Small intestine (tissue), 7 donors: ENCODE measurements at regions not wholly inside any gene's neighbourhood (a gene's known extent, or its start where the extent isn't known, plus 50 kb on each side); places are given as distances from the start of the nearest gene placed in this dataset.

Experiments
- DNase-seq, 2 donors: peaks; one replicate each; pipeline versions ENCODE4 v3.0.0 to v3.0.0-alpha.2; 2013
- FAIRE-seq: peaks from 2 replicates; lab custom pipeline; 2012; peaks lifted over from hg19 to GRCh38; lab: Jason Lieb, UNC
- H3K27ac ChIP-seq, 3 donors: one replicate each; pipeline ENCODE4 v1.5.1; 2013; ENCODE audit warnings: low read length in 2 of 3, mild to moderate bottlenecking in 2 of 3, control low read depth in 1 of 3, inconsistent platforms in 1 of 3, low read depth in 1 of 3, moderate library complexity in 1 of 3
- H3K27me3 ChIP-seq, 3 donors: one replicate each; pipeline ENCODE4 v1.6.1; 2013; ENCODE audit warnings: low read length in 3 of 3, inconsistent platforms in 1 of 3; ENCODE audit not compliant: control insufficient read depth in 3 of 3, insufficient read depth in 3 of 3
- H3K36me3 ChIP-seq, 3 donors: one replicate each; pipeline ENCODE4 v1.6.1; 2013; ENCODE audit warnings: low read length in 3 of 3, inconsistent platforms in 1 of 3, low read depth in 1 of 3, mild to moderate bottlenecking in 1 of 3, moderate library complexity in 1 of 3; ENCODE audit not compliant: control insufficient read depth in 3 of 3, insufficient read depth in 2 of 3
- H3K4me1 ChIP-seq, 3 donors: one replicate each; pipeline ENCODE4 v1.6.1; 2013; ENCODE audit warnings: low read length in 2 of 3, inconsistent platforms in 1 of 3, low read depth in 1 of 3, mild to moderate bottlenecking in 1 of 3, moderate library complexity in 1 of 3; ENCODE audit not compliant: control insufficient read depth in 3 of 3, insufficient read depth in 2 of 3
- H3K4me3 ChIP-seq, 3 donors: one replicate each; pipeline ENCODE4 v1.5.1; 2013; ENCODE audit warnings: low read length in 3 of 3, control low read depth in 1 of 3, inconsistent platforms in 1 of 3, low read depth in 1 of 3, mild to moderate bottlenecking in 1 of 3, moderate library complexity in 1 of 3
- H3K9me3 ChIP-seq, 2 donors: one replicate each; pipeline ENCODE4 v1.6.1; 2013; ENCODE audit warnings: low read depth in 1 of 2, low read length in 1 of 2; ENCODE audit not compliant: control insufficient read depth in 2 of 2, insufficient read depth in 1 of 2
- WGBS, 3 donors: extraction: QIAGEN DNeasy Blood & Tissue Kit; methylation state at CpG; one replicate each; pipeline ENCODE4 v1.1.7; 2013; 5-methylcytosine and 5-hydroxymethylcytosine counted together
- donor health status: healthy with polysubstance abuse.
- donor health status: control.
- donor health status: control.
- donor health status: Bipolar disorder and iron deficiency.
- donor health status: healthy.

DNA sequence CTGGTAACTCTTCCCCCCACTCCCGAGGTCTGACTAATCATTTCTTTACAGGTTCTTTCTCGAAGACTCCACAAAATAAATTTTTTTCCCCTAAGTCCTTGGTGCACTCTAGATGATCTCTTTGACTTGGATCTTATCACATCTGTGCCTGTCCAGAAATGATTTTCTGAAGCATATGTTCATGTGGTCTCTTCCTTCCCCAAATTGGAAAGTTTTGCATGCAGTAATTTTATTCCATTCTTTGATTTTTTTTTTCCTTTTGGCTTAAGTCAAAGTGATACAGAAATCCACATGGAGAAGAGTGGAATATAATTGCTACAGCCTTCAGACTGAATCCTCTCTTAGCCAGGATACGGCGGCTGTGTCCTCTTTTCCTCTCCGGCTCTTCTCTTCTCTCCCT is 213.3 kb downstream of the BMP4 start:
- 77 to 83% (median 77%) methylated on average over 5 of the region's 5 CpGs for WGBS, 3 donors
- Histone ChIP-seq H3K36me3 (no peaks in the 10 kb centered on the region), H3K27ac (no peak overlapping the region), H3K4me3 (no peak overlapping the region), H3K4me1 (no peaks in the 10 kb centered on the region), H3K9me3 (no peaks in the 10 kb centered on the region), H3K27me3 (no peaks in the 10 kb centered on the region)
- DNase-seq: no peak
- no peak for FAIRE-seq

DNA sequence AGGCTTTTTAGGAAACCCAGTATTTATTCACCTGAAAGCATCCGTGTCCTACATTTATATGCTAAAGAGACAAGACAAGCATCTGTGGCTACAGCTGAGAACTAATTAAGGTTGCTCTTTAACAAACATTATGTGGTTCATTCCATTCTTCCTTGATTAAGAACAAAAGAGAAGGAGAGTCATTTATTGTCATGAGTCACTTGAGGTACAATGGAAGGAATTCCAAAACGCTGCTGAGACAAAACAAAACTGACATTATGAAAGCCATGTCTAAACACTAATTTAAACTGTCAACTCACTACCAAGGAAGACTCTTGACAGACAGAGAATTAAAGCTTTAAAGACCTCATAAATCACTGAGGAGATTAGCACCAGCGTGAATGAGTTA is 214.4 kb downstream of the BMP4 start:
- FAIRE-seq: no peak
- WGBS, 3 donors: 59 to 71% (median 64%) methylated on average over 3 of the region's 3 CpGs
- no peak overlapping the region for H3K27ac ChIP-seq

DNA sequence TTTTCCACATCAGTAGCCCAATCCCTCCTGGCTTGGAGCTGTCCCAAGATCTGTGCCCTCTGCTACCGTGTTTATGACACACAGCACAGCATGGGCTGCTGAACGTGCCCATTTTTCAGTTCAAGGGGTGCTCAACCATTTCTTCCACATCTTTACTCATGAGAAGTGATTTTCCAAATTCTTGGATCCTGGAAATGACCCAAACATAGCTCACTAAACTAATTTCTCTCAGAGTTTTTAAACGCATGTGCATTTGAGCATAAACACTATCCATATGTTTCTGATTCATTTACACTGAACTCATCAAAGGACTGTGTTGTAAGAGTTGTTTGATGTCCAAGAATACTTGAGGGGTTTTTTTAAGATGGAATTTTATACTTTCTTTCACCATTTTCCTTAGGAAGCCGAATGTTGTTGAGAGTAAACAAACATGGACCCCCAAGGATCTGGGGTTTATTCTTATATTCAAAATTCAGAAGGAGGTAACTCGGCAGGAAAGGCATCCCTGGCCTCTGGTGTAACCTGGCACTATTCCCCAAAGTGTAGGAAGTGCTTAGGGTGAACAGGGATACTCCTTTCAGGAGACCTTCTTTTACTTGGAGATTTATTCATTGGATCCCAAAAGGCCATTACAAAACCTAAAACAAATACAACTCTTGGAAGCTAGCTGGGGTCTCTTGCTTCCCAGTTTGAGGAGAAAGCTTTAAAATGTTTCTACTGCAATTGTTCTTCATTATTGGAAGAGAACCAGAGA is 215.0 kb downstream of the BMP4 start:
- no peaks in the 10 kb centered on the region for H3K4me1 ChIP-seq
- no peak overlapping the region for H3K4me3 ChIP-seq
- 59 to 61% (median 60%) methylated on average over 5 of the region's 5 CpGs for WGBS, 3 donors
- H3K9me3 ChIP-seq: no peaks in the 10 kb centered on the region
- H3K36me3 ChIP-seq: no peaks in the 10 kb centered on the region
- no peak for FAIRE-seq
- no peak overlapping the region for H3K27ac ChIP-seq
- H3K27me3 ChIP-seq: no peaks in the 10 kb centered on the region
- DNase-seq: no peak

More for the DNA sequence above, 214.4 kb downstream of the BMP4 start:
- H3K36me3 ChIP-seq: no peaks in the 10 kb centered on the region
- H3K4me1 ChIP-seq: no peaks in the 10 kb centered on the region
- no peak for DNase-seq
- no peak overlapping the region for H3K4me3 ChIP-seq
- no peaks in the 10 kb centered on the region for H3K27me3 ChIP-seq
- H3K9me3 ChIP-seq: no peaks in the 10 kb centered on the region

DNA sequence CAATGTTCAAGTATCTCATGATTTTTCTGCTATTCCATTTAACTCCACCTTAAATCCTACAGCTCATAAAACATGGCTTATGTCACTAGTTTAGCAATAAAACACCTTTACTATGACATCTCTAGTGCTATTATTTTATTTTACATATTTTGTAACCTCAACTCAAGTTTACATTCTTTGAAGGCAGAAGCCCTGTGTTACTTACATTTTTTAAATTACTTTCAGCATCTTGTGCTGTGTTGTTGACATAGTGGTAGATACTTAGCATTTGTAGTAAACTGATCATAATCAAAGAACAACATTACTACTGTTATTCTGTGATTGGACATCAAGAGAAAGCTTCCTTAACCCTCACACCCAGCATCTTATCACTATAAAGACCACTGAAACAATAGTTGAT is 216.1 kb downstream of the BMP4 start:
- H3K27ac ChIP-seq: no peak overlapping the region
- H3K36me3 ChIP-seq: no peaks in the 10 kb centered on the region
- H3K9me3 ChIP-seq: no peaks in the 10 kb centered on the region
- no peaks in the 10 kb centered on the region for H3K27me3 ChIP-seq
- DNase-seq (no peak), FAIRE-seq (no peak)
- no peaks in the 10 kb centered on the region for H3K4me1 ChIP-seq
- H3K4me3 ChIP-seq: no peak overlapping the region

DNA sequence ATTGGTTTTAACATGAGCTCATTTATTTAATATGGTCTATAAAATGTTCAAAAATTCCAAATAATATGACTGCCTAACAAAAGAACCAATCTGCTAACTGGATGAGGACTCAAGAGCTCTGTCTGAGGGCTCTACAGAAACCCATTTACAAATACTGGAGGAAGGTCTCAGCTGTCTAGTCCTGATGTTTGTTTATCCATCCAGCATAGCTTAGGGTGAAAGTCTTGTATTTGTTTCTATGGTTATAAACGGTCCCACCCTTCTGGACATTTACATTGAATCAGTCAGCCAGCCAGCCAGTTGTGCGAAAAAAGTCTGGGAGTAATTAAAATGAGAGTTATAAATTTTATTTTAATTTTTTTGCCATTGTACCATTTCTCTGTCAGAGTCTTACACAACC is 220.7 kb downstream of the BMP4 start:
- Histone ChIP-seq H3K4me1 (no peaks in the 10 kb centered on the region), H3K4me3 (no peak overlapping the region), H3K27ac (no peak overlapping the region), H3K9me3 (no peaks in the 10 kb centered on the region), H3K27me3 (no peaks in the 10 kb centered on the region), H3K36me3 (no peaks in the 10 kb centered on the region)
- FAIRE-seq (no peak), DNase-seq (no peak)
- WGBS, 3 donors: 46 to 53% (median 53%) methylated on average over 2 of the region's 2 CpGs

DNA sequence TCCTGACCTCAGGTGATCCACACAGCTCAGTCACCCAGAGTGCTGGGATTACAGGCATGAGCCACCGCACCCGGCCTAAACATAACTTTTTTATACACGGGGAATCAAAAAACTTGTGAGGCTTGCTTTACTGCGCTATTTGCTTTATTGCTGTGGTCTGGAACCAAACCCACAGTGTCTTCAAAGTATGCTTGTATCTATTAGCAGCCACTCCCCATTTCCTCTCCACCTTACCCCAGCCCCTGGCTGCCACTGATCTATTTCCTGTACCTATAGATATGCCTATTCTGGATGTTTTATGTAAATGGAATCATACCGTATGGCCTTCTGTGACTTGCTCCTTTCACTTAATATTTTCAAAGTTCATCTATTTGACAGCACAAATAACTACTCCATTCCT is 233.4 kb downstream of the BMP4 start:
- H3K9me3 ChIP-seq: peaks cover 0 to 3% of the 10 kb centered on the region in 2 donors
- H3K4me1 ChIP-seq: no peaks in the 10 kb centered on the region
- DNase-seq (no peak), FAIRE-seq (no peak)
- H3K27ac ChIP-seq: no peak overlapping the region
- no peaks in the 10 kb centered on the region for H3K27me3 ChIP-seq
- H3K36me3 ChIP-seq: no peaks in the 10 kb centered on the region
- no peak overlapping the region for H3K4me3 ChIP-seq
- WGBS, 3 donors: 91 to 97% (median 94%) methylated on average over 5 of the region's 5 CpGs

DNA sequence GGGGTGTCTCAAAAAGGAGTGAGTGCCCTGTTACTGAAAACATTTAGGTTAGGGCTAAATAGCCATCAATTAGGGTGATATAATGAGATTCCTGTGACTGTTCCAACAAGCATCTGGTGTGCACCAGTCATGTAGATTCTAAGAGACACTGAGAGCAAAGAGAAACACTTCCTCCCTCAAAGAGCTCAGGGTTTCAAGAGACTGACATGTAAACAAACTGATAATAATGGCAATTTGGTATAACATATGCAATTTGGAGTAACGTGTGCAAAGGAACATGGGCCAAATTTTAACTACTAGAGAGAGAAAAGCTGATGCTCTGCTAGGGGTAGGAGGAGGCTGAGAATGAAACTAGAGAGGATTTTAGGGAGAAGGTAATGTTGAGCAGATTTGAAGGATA is 237.1 kb downstream of the BMP4 start:
- Histone ChIP-seq H3K36me3 (no peaks in the 10 kb centered on the region), H3K27me3 (no peaks in the 10 kb centered on the region), H3K9me3 (peaks cover 0 to 3% of the 10 kb centered on the region in 2 donors), H3K27ac (no peak overlapping the region), H3K4me1 (peaks cover 0 to 11% (median 0%) of the 10 kb centered on the region in 3 donors), H3K4me3 (no peak overlapping the region)
- DNase-seq (no peak), FAIRE-seq (no peak)
- WGBS, 3 donors: 46 to 50% (median 48%) methylated on average over 1 of the region's 1 CpG

DNA sequence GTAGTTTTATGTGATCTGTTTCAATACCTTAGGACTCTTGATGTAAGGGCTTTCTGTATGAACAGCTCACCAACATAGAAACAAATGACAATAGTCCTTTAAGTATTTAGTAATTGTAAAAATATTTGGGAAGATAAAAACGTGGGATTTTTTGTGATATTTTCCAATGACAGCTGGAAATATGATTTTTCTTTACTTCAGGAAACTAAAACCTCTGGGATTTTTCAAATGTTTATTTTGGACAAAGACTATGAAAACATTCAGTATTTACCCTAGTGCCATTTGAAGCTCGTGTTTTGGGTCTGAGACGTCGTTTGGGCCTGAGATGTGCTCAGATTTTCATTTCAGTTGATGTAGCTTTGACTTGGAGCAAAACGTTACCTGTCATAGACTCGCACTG is 240.0 kb downstream of the BMP4 start:
- H3K4me3 ChIP-seq: no peak overlapping the region
- H3K36me3 ChIP-seq: no peaks in the 10 kb centered on the region
- H3K27ac ChIP-seq: no peak overlapping the region
- WGBS, 3 donors: 53 to 78% (median 73%) methylated on average over 6 of the region's 6 CpGs
- FAIRE-seq (no peak), DNase-seq (no peak)
- peaks cover 0 to 13% (median 0%) of the 10 kb centered on the region in 3 donors for H3K4me1 ChIP-seq
- peaks cover 0 to 3% of the 10 kb centered on the region in 2 donors for H3K9me3 ChIP-seq
- H3K27me3 ChIP-seq: no peaks in the 10 kb centered on the region
